HEK293T (cell line): ENCODE measurements at regions not wholly inside any gene's neighbourhood (a gene's known extent, or its start where the extent isn't known, plus 50 kb on each side); places are given as distances from the start of the nearest gene placed in this dataset.

Experiments
- BHLHE40 ChIP-seq: fragments of 450-650 bp; IDR thresholded peaks from 2 replicates; pipeline ENCODE4 v1.6.1; 2016; ENCODE audit warnings: mild to moderate bottlenecking, moderate library complexity, borderline replicate concordance
- ELF4 ChIP-seq: fragments of 450-650 bp; IDR thresholded peaks from 2 replicates; pipeline ENCODE4 v1.6.1; 2017; ENCODE audit warnings: antibody characterized with exemption
- FOXM1 ChIP-seq: fragments of 450-650 bp; IDR thresholded peaks from 2 replicates; pipeline ENCODE4 v1.6.1; 2017; ENCODE audit warnings: mild to moderate bottlenecking, borderline replicate concordance
- LEF1 ChIP-seq: fragments of 450-650 bp; IDR thresholded peaks from 2 replicates; pipeline ENCODE4 v1.6.1; 2017; ENCODE audit warnings: mild to moderate bottlenecking, borderline replicate concordance
- SP1 ChIP-seq: fragments of 450-650 bp; IDR thresholded peaks from 2 replicates; pipeline ENCODE4 v1.6.1; 2017
- TARDBP ChIP-seq: fragments of 450-650 bp; IDR thresholded peaks from 2 replicates; pipeline ENCODE4 v1.6.1; 2016
- ZNF384 ChIP-seq: fragments of 450-650 bp; IDR thresholded peaks from 2 replicates; pipeline ENCODE4 v1.6.1; 2016
- TF ChIP-seq, protein P1 (sequence below): fragments of 450-650 bp; IDR thresholded peaks from 2 replicates; pipeline ENCODE4 v1.6.1; 2016

GRCh38 chr4:126130215-126130614 is 815.5 kb downstream of the FAT4 start:
- TF ChIP-seq FOXM1: no peak
- no peak for TF ChIP-seq ZNF384
- no peak for TF ChIP-seq ELF4
- TF ChIP-seq SP1: no peak
- TF ChIP-seq, protein P1, sequence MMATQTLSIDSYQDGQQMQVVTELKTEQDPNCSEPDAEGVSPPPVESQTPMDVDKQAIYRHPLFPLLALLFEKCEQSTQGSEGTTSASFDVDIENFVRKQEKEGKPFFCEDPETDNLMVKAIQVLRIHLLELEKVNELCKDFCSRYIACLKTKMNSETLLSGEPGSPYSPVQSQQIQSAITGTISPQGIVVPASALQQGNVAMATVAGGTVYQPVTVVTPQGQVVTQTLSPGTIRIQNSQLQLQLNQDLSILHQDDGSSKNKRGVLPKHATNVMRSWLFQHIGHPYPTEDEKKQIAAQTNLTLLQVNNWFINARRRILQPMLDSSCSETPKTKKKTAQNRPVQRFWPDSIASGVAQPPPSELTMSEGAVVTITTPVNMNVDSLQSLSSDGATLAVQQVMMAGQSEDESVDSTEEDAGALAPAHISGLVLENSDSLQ: no peak
- no peak for TF ChIP-seq BHLHE40
- TF ChIP-seq LEF1: no peak
- no peak for TF ChIP-seq TARDBP
